Umbilical cord (tissue), 1 donor: ENCODE measurements at regions not wholly inside any gene's neighbourhood (a gene's known extent, or its start where the extent isn't known, plus 50 kb on each side); places are given as distances from the start of the nearest gene placed in this dataset.
"Not testable (repeated sequence)": the region's sequence is repeated elsewhere in the genome, so short reads cannot be mapped to it uniquely, and the experiment has no call there.

Experiments used
- DNase-seq: peaks from one replicate; pipeline ENCODE4 v3.0.0-alpha.2; 2015; ENCODE audit warnings: low spot score

GRCh38 chr2:242069938-242070395, 200.4 kb downstream of the RTP5 start:
- DNase-seq = not testable (repeated sequence)

- DNase-seq = not testable (repeated sequence)
Observed at GRCh38 chr2:242070726-242071125, 201.2 kb downstream of the RTP5 start.

- not testable (repeated sequence) for DNase-seq
Observed at GRCh38 chr2:242071377-242071776, 201.8 kb downstream of the RTP5 start.

GRCh38 chr2:242071936-242072335, 202.4 kb downstream of the RTP5 start:
- DNase-seq = not testable (repeated sequence)

- no peak for DNase-seq
Observed at GRCh38 chr2:242075168-242075567, 205.6 kb downstream of the RTP5 start.

GRCh38 chr2:242075696-242076095, 206.2 kb downstream of the RTP5 start:
- DNase-seq = no peak

GRCh38 chr2:242076184-242076583, 206.7 kb downstream of the RTP5 start:
- not testable (repeated sequence) for DNase-seq

GRCh38 chr2:242078426-242078825, 208.9 kb downstream of the RTP5 start:
- not testable (repeated sequence) for DNase-seq

GRCh38 chr2:242079792-242080191, 210.3 kb downstream of the RTP5 start:
- not testable (repeated sequence) for DNase-seq

GRCh38 chr2:242080575-242081214, 211.2 kb downstream of the RTP5 start:
- not testable (repeated sequence) for DNase-seq

GRCh38 chr2:242084034-242084433, 214.5 kb downstream of the RTP5 start:
- DNase-seq = not testable (repeated sequence)

GRCh38 chr2:242085024-242085674, 215.6 kb downstream of the RTP5 start:
- not testable (repeated sequence) for DNase-seq

GRCh38 chr2:242085941-242086621, 216.6 kb downstream of the RTP5 start:
- peak; percentile 31 for DNase-seq

GRCh38 chr2:242088044-242088443, 218.5 kb downstream of the RTP5 start:
- DNase-seq = peak; percentile 22

GRCh38 chr2:242088471-242089212, 219.1 kb downstream of the RTP5 start:
- peak; percentile 90 for DNase-seq

GRCh38 chr2:242089213-242089549, 219.7 kb downstream of the RTP5 start:
- DNase-seq = not testable (repeated sequence)

GRCh38 chr2:242097278-242097677, 227.7 kb downstream of the RTP5 start:
- DNase-seq = not testable (repeated sequence)

- DNase-seq = no peak
Observed at GRCh38 chr2:242098034-242098433, 228.5 kb downstream of the RTP5 start.

GRCh38 chr2:242098445-242099128, 229.1 kb downstream of the RTP5 start:
- DNase-seq = no peak

GRCh38 chr2:242103093-242103492, 233.6 kb downstream of the RTP5 start:
- not testable (repeated sequence) for DNase-seq
